RWPE1 (cell line): ENCODE measurements at regions not wholly inside any gene's neighbourhood (a gene's known extent, or its start where the extent isn't known, plus 50 kb on each side); places are given as distances from the start of the nearest gene placed in this dataset.

Experiments used
- CTCF ChIA-PET: fragments of 350-600 bp; sonication (Branson Sonifier 250); formaldehyde crosslinking; extraction: SDS; loops from one replicate; lab custom pipeline; 2021; lab: Yijun Ruan, JAX
- POLR2A ChIA-PET: fragments of 400-600 bp; formaldehyde crosslinking; extraction: SDS; loops from one replicate; lab custom pipeline; 2020; ENCODE audit warnings: antibody characterized with exemption; ENCODE audit not compliant: low non-redundant PET; lab: Yijun Ruan, JAX
- DNase-seq: peaks from one replicate; pipeline ENCODE4 v3.0.0; 2012; ENCODE audit warnings: low spot score
- H3K27ac ChIP-seq: fragments of 450-650 bp; 2 replicates; pipeline ENCODE4 v1.5.1; 2017
- CTCF ChIP-seq: fragments of 450-650 bp; conservative IDR thresholded peaks from 2 replicates; pipeline ENCODE4 v1.5.1; 2017; ENCODE audit warnings: low read depth, mild to moderate bottlenecking

- CTCF ChIA-PET, result no interaction called here
- H3K27ac ChIP-seq, result no peak overlapping the region
- DNase-seq, result no peak
- no peak for TF ChIP-seq CTCF
- POLR2A ChIA-PET, result no interaction called here
Measured at GRCh38 chr15:81495780-81496467, 121.9 kb upstream of the TMC3 start.

- TF ChIP-seq CTCF, result no peak
- no peak for DNase-seq
- ChIA-PET POLR2A (no interaction called here), CTCF (interaction anchor here (0.5 to 0.6 kb wide), 2 partner anchors 405 to 906 kb away, joined by 3 to 4 read pairs; no protein-coding TSS in a partner anchor)
- H3K27ac ChIP-seq, result no peak overlapping the region
Measured at GRCh38 chr15:81492969-81493645, 119.1 kb upstream of the TMC3 start.

- no peak for DNase-seq
- no peak for TF ChIP-seq CTCF
- ChIA-PET CTCF (interaction anchor here (0.5 to 0.7 kb wide), 4 partner anchors 225 to 905 kb away, joined by 3 to 4 read pairs (median 4); no protein-coding TSS in a partner anchor), POLR2A (no interaction called here)
- H3K27ac ChIP-seq, result no peak overlapping the region; the same call in 1 of the 2 replicates
Measured at GRCh38 chr15:81492331-81492968, 118.4 kb upstream of the TMC3 start.

- CTCF ChIA-PET, result interaction anchor here (0.6 to 0.7 kb wide), 3 partner anchors 224 to 669 kb away, joined by 3 to 4 read pairs (median 3); no protein-coding TSS in a partner anchor
Measured at GRCh38 chr15:81491414-81492096, 117.5 kb upstream of the TMC3 start.

GRCh38 chr15:81485806-81486205 is 111.8 kb upstream of the TMC3 start:
- no peak for TF ChIP-seq CTCF
- DNase-seq, result no peak
- ChIA-PET POLR2A (no interaction called here), CTCF (no interaction called here)
- H3K27ac ChIP-seq, result no peak overlapping the region

More at GRCh38 chr15:81491414-81492096, 117.5 kb upstream of the TMC3 start:
- H3K27ac ChIP-seq, result no peak overlapping the region
- POLR2A ChIA-PET, result no interaction called here
- no peak for TF ChIP-seq CTCF
- no peak for DNase-seq
